Uterus (tissue), 3 donors: ENCODE measurements at regions not wholly inside any gene's neighbourhood (a gene's known extent, or its start where the extent isn't known, plus 50 kb on each side); places are given as distances from the start of the nearest gene placed in this dataset.

Source experiments
- DNase-seq, 2 donors: peaks; one replicate each; pipeline ENCODE4 v3.0.0-alpha.2; 2019 to 2020
- H3K27ac ChIP-seq, 2 donors: fragments of 200-600 bp; sonication (generic); 1 replicate in 1 of 2; 2 replicates in 1 of 2; pipeline ENCODE4 v1.5.1; 2016 to 2018
- H3K27me3 ChIP-seq, 2 donors: fragments of 200-600 bp; sonication (generic); one replicate each; pipeline ENCODE4 v1.5.1; 2018 to 2019; ENCODE audit warnings: control low read depth in 1 of 2
- H3K36me3 ChIP-seq, 2 donors: fragments of 200-600 bp; sonication (generic); one replicate each; pipeline ENCODE4 v1.5.1; 2019; ENCODE audit warnings: control low read depth in 1 of 2
- H3K4me1 ChIP-seq, 2 donors: fragments of 200-600 bp; sonication (generic); one replicate each; pipeline ENCODE4 v1.5.1; 2018 to 2019; ENCODE audit warnings: control low read depth in 1 of 2
- H3K4me3 ChIP-seq, 2 donors: fragments of 200-600 bp; sonication (generic); 1 replicate in 1 of 2; 2 replicates in 1 of 2; pipeline ENCODE4 v1.5.1; 2018 to 2019; ENCODE audit warnings: mild to moderate bottlenecking in 1 of 2
- H3K9me3 ChIP-seq, 2 donors: fragments of 200-600 bp; sonication (generic); one replicate each; pipeline ENCODE4 v1.5.1; 2019; ENCODE audit warnings: control low read depth in 1 of 2
- CTCF ChIP-seq, 4 experiments: fragments of 200-600 bp in 2 of 4; fragments of 450-650 bp in 2 of 4; sonication (generic) in 2 of 4; IDR thresholded peaks; one replicate each; pipeline ENCODE4 v1.5.1; 2016 to 2019; ENCODE audit warnings: antibody characterized with exemption in 4 of 4, mild to moderate bottlenecking in 2 of 4, moderate library complexity in 1 of 4
- POLR2A ChIP-seq, 2 donors: fragments of 450-650 bp; IDR thresholded peaks; one replicate each; pipeline ENCODE4 v1.6.1; 2016; ENCODE audit warnings: antibody characterized with exemption in 2 of 2, mild to moderate bottlenecking in 1 of 2, moderate library complexity in 1 of 2
- intact Hi-C: fragments of 100-400 bp; cut with DNase I; formaldehyde crosslinking; loops from one replicate; pipeline ENCODE4 v1.15.1; 2023; ENCODE audit warnings: low total_unique reads
- donor health status: DM: yes; HTN: yes; CAD: no.

- TF ChIP-seq CTCF (IDR thresholded peaks at IDR 0.05) = no peak
- no peak for TF ChIP-seq POLR2A (IDR thresholded peaks at IDR 0.05)
- H3K4me1 ChIP-seq = no peaks in the 10 kb centered on the region
- no peak overlapping the region for H3K27ac ChIP-seq
- no peaks in the 10 kb centered on the region for H3K9me3 ChIP-seq
- no peak for DNase-seq
- intact Hi-C loops = no loop called here
- H3K36me3 ChIP-seq = no peaks in the 10 kb centered on the region
- H3K4me3 ChIP-seq = no peak overlapping the region
- no peaks in the 10 kb centered on the region for H3K27me3 ChIP-seq
These were observed 336.2 kb downstream of the TXNL1 start for GRCh38 chr18:56302156-56302555.

DNA sequence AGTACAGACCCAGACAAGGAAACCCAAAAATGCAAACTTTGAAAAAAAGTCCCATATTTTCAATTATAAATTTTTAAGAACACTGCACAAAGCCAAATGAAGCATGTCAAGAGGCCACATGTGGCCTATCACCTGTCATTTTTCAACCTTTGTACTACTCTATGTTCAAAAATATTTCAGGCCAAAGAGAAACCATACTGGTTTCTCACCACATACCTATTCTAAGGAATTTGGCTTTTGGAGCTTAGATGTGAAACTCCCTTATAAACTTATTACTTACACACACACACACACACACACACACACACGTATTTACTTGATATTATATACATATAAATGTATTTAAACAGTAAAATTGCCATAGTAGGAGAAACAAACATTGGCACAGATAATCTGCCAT is 338.7 kb downstream of the TXNL1 start:
- Histone ChIP-seq H3K4me3 (no peak overlapping the region), H3K27ac (no peak overlapping the region), H3K27me3 (no peaks in the 10 kb centered on the region), H3K9me3 (no peaks in the 10 kb centered on the region), H3K4me1 (no peaks in the 10 kb centered on the region), H3K36me3 (no peaks in the 10 kb centered on the region)
- intact Hi-C loops = no loop called here
- DNase-seq = no peak
- TF ChIP-seq CTCF (IDR thresholded peaks at IDR 0.05) = no peak
- TF ChIP-seq POLR2A (IDR thresholded peaks at IDR 0.05) = no peak

GRCh38 chr18:56298935-56299334 is 339.5 kb downstream of the TXNL1 start:
- intact Hi-C loops = no loop called here
- no peak overlapping the region for H3K4me3 ChIP-seq
- no peaks in the 10 kb centered on the region for H3K9me3 ChIP-seq
- no peaks in the 10 kb centered on the region for H3K4me1 ChIP-seq
- no peak overlapping the region for H3K27ac ChIP-seq
- no peaks in the 10 kb centered on the region for H3K27me3 ChIP-seq
- TF ChIP-seq CTCF (IDR thresholded peaks at IDR 0.05) (no peak), POLR2A (IDR thresholded peaks at IDR 0.05) (no peak)
- no peaks in the 10 kb centered on the region for H3K36me3 ChIP-seq
- DNase-seq = no peak

DNA sequence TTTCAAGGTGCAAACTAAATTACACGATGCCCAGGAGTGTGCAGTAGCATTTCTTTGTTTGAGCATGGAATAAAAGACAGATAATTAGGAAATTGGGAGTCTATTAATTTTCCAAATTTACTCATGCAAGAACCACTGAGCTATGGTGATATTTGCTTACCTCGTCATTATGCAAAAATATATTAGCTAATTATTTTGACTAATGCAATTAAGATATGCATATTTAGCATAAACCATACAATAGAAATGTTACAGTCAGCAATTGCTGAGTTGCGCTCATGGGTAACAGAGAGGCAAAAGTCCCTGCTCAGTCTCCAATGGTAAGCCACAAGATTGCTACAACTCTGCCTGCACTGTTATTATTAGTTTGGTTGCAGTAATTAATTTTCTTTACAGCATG is 342.0 kb downstream of the TXNL1 start:
- intact Hi-C loops = no loop called here
- DNase-seq = no peak
- TF ChIP-seq CTCF (IDR thresholded peaks at IDR 0.05) (no peak), POLR2A (IDR thresholded peaks at IDR 0.05) (no peak)

DNA sequence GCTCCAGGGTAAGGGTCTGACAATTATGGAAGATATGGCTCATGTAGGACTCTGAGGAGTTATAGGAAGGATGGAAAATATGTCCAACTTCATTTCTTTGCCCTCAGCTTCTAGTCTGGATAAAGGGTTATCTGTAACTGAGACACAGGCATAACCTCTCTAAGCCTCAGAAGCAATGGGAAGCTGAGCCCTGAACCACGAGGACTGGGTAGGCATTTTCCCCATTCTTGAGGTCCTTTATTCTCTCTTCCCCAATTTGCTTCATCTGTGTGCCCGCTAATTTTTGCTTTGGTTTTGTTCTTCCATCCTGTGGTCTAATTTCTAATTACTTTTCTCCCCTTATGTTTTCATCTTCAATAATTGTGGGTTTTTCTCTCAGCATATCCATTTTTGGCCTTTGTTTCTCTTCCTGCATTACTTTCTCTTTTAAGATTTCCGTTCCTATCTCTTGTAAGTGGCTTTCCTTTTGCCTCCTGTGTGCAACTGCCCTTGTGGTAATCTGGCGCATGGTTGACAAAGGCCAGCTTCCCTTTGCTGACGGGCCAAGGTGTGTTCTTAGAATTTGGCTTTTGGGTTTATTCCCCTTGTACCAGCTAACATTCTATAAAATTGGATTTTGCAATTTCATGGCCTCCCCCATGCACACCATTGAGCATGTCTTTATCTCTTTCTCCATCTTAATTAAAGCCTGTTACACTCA is 343.8 kb downstream of the TXNL1 start:
- no peaks in the 10 kb centered on the region for H3K9me3 ChIP-seq
- H3K27ac ChIP-seq = no peak overlapping the region
- no peak overlapping the region for H3K4me3 ChIP-seq
- H3K27me3 ChIP-seq = no peaks in the 10 kb centered on the region
- TF ChIP-seq CTCF (IDR thresholded peaks at IDR 0.05) (no peak), POLR2A (IDR thresholded peaks at IDR 0.05) (no peak)
- H3K36me3 ChIP-seq = no peaks in the 10 kb centered on the region
- intact Hi-C loops = no loop called here
- no peak for DNase-seq
- no peaks in the 10 kb centered on the region for H3K4me1 ChIP-seq

More for the DNA sequence above, 342.0 kb downstream of the TXNL1 start:
- no peaks in the 10 kb centered on the region for H3K4me1 ChIP-seq
- no peaks in the 10 kb centered on the region for H3K9me3 ChIP-seq
- no peak overlapping the region for H3K27ac ChIP-seq
- H3K27me3 ChIP-seq = no peaks in the 10 kb centered on the region
- H3K36me3 ChIP-seq = no peaks in the 10 kb centered on the region
- H3K4me3 ChIP-seq = no peak overlapping the region
